ENCODE measurements at regions not wholly inside any gene's neighbourhood (a gene's known extent, or its start where the extent isn't known, plus 50 kb on each side); places are given as distances from the start of the nearest gene placed in this dataset.

- no peaks in the 10 kb centered on the region for H3K36me3 ChIP-seq
- no peaks in the 10 kb centered on the region for H3K9me3 ChIP-seq
- no peak overlapping the region for H3K27ac ChIP-seq
- no peak for DNase-seq
- H3K4me3 ChIP-seq = no peak overlapping the region
- H3K4me1 ChIP-seq = peaks cover 0 to 10% (median 0%) of the 10 kb centered on the region in 4 donors
- no peaks in the 10 kb centered on the region for H3K27me3 ChIP-seq
- 65 to 75% methylated on average over 2 of the region's 2 CpGs for WGBS, 2 donors
- no peak for TF ChIP-seq POLR2AphosphoS5 (IDR thresholded peaks at IDR 0.05)
- no peak for TF ChIP-seq CTCF (IDR thresholded peaks at IDR 0.05)
- TF ChIP-seq POLR2A (IDR thresholded peaks at IDR 0.05) = no peak
- no peak for TF ChIP-seq EP300 (IDR thresholded peaks at IDR 0.05)
- intact Hi-C loops (cut with DNase I) = no loop called here
These were observed 385.1 kb downstream of the BUD13 start for GRCh38 chr11:116387641-116388040.

- no peaks in the 10 kb centered on the region for H3K36me3 ChIP-seq
- H3K4me3 ChIP-seq = no peak overlapping the region
- no peak for DNase-seq
- no peak for TF ChIP-seq EP300 (IDR thresholded peaks at IDR 0.05)
- no peak for TF ChIP-seq CTCF (IDR thresholded peaks at IDR 0.05)
- no peak overlapping the region for H3K27ac ChIP-seq
- peaks cover 0 to 10% (median 0%) of the 10 kb centered on the region in 4 donors for H3K4me1 ChIP-seq
- intact Hi-C loops (cut with DNase I) = no loop called here
- no peaks in the 10 kb centered on the region for H3K27me3 ChIP-seq
- H3K9me3 ChIP-seq = no peaks in the 10 kb centered on the region
- WGBS, 2 donors = 93 to 95% methylated on average over 9 of the region's 9 CpGs
These were observed 386.6 kb downstream of the BUD13 start for GRCh38 chr11:116386118-116386699.

GRCh38 chr11:116384876-116385275 lies 387.9 kb downstream of the BUD13 start:
- TF ChIP-seq EP300 (IDR thresholded peaks at IDR 0.05) (no peak), POLR2A (IDR thresholded peaks at IDR 0.05) (no peak), CTCF (IDR thresholded peaks at IDR 0.05) (no peak), POLR2AphosphoS5 (IDR thresholded peaks at IDR 0.05) (no peak)
- no peak for DNase-seq
- peaks cover 0 to 10% (median 0%) of the 10 kb centered on the region in 4 donors for H3K4me1 ChIP-seq
- H3K36me3 ChIP-seq = no peaks in the 10 kb centered on the region
- intact Hi-C loops (cut with DNase I) = no loop called here
- no peak overlapping the region for H3K27ac ChIP-seq
- H3K27me3 ChIP-seq = no peaks in the 10 kb centered on the region
- WGBS, 2 donors = 44 to 74% methylated on average over 4 of the region's 4 CpGs
- no peak overlapping the region for H3K4me3 ChIP-seq
- H3K9me3 ChIP-seq = no peaks in the 10 kb centered on the region

GRCh38 chr11:116384407-116384806 lies 388.4 kb downstream of the BUD13 start:
- 50 to 78% methylated on average over 5 of the region's 5 CpGs for WGBS, 2 donors

More at GRCh38 chr11:116384407-116384806, 388.4 kb downstream of the BUD13 start:
- TF ChIP-seq EP300 (IDR thresholded peaks at IDR 0.05) (no peak), CTCF (IDR thresholded peaks at IDR 0.05) (no peak)
- H3K4me1 ChIP-seq = peaks cover 0 to 10% (median 0%) of the 10 kb centered on the region in 4 donors
- no peak overlapping the region for H3K27ac ChIP-seq
- H3K27me3 ChIP-seq = no peaks in the 10 kb centered on the region
- H3K4me3 ChIP-seq = no peak overlapping the region
- intact Hi-C loops (cut with DNase I) = no loop called here
- no peak for DNase-seq
- no peaks in the 10 kb centered on the region for H3K36me3 ChIP-seq
- H3K9me3 ChIP-seq = no peaks in the 10 kb centered on the region
